ENCODE measurements at regions not wholly inside any gene's neighbourhood (a gene's known extent, or its start where the extent isn't known, plus 50 kb on each side); places are given as distances from the start of the nearest gene placed in this dataset.

- H3K9me1 ChIP-seq (ENCODE audit: control insufficient read depth, extremely low read depth, insufficient read depth, low read length), result no peaks in the 10 kb centered on the region
- no peaks in the 10 kb centered on the region for H3K27me3 ChIP-seq (ENCODE audit: control insufficient read depth, extremely low read depth, insufficient read depth, low read length)
- no peak overlapping the region for H3K4me2 ChIP-seq (ENCODE audit: control insufficient read depth, extremely low read depth, insufficient read depth, low read depth, low read length)
- DNase-seq (ENCODE audit: low read depth, low spot score), result no peak
- H3K9ac ChIP-seq (ENCODE audit: control insufficient read depth, extremely low read depth, insufficient read depth, low read length), result no peak overlapping the region
- no peaks in the 10 kb centered on the region for H3K9me3 ChIP-seq (ENCODE audit: control insufficient read depth, low read depth, low read length)
- TF ChIP-seq CTCF (optimal IDR thresholded peaks at IDR 0.05 in 1 of 3, IDR thresholded peaks at IDR 0.05 in 1 of 3, conservative IDR thresholded peaks at IDR 0.05 in 1 of 3; ENCODE audit: extremely low read depth in 1 of 3, insufficient read depth in 2 of 3, low read length in 3 of 3), result no peak
- no peak for TF ChIP-seq EZH2 (IDR thresholded peaks at IDR 0.05; ENCODE audit: low read length)
- no peak overlapping the region for H3K27ac ChIP-seq (ENCODE audit: control insufficient read depth, insufficient read depth, low read length)
- H3K79me2 ChIP-seq (ENCODE audit: control insufficient read depth, insufficient read depth, low read length), result no peaks in the 10 kb centered on the region
- no peaks in the 10 kb centered on the region for H3K4me1 ChIP-seq (ENCODE audit: control insufficient read depth, extremely low read depth, insufficient read depth, low read length)
- no peak overlapping the region for H2AFZ ChIP-seq (ENCODE audit: control insufficient read depth, low read length)
- no peak for FAIRE-seq
- no peaks in the 10 kb centered on the region for H4K20me1 ChIP-seq (ENCODE audit: control insufficient read depth, extremely low read depth, insufficient read depth, low read length)
- no peaks in the 10 kb centered on the region for H3K36me3 ChIP-seq (ENCODE audit: control insufficient read depth in 2 of 2, extremely low read depth in 1 of 2, insufficient read depth in 2 of 2, low read length in 2 of 2)
- H3K4me3 ChIP-seq (ENCODE audit: control insufficient read depth in 2 of 3, extremely low read depth in 1 of 3, insufficient read depth in 2 of 3, low read depth in 1 of 3, low read length in 3 of 3), result no peak overlapping the region
- dilution Hi-C loops (cut with MboI; ENCODE audit: extremely low pct_ligation_motif_present, low sequenced_read_pairs), result loop anchor here (25.0 kb wide), 1 partner anchor 195 kb away; no protein-coding TSS in a partner anchor
These were observed 485.4 kb downstream of the TNS1 start for GRCh38 chr2:217517402-217517801.

- H3K27ac ChIP-seq (ENCODE audit: control insufficient read depth, insufficient read depth, low read length), result no peak overlapping the region
- H4K20me1 ChIP-seq (ENCODE audit: control insufficient read depth, extremely low read depth, insufficient read depth, low read length), result no peaks in the 10 kb centered on the region
- H3K79me2 ChIP-seq (ENCODE audit: control insufficient read depth, insufficient read depth, low read length), result no peaks in the 10 kb centered on the region
- no peak overlapping the region for H2AFZ ChIP-seq (ENCODE audit: control insufficient read depth, low read length)
- dilution Hi-C loops (cut with MboI; ENCODE audit: extremely low pct_ligation_motif_present, low sequenced_read_pairs), result loop anchor here (25.0 kb wide), 1 partner anchor 197 kb away; no protein-coding TSS in a partner anchor
- H3K4me3 ChIP-seq (ENCODE audit: control insufficient read depth in 2 of 3, extremely low read depth in 1 of 3, insufficient read depth in 2 of 3, low read depth in 1 of 3, low read length in 3 of 3), result no peak overlapping the region
- H3K9ac ChIP-seq (ENCODE audit: control insufficient read depth, extremely low read depth, insufficient read depth, low read length), result no peak overlapping the region
- H3K9me1 ChIP-seq (ENCODE audit: control insufficient read depth, extremely low read depth, insufficient read depth, low read length), result no peaks in the 10 kb centered on the region
- FAIRE-seq (no peak), DNase-seq (ENCODE audit: low read depth, low spot score) (no peak)
- no peaks in the 10 kb centered on the region for H3K27me3 ChIP-seq (ENCODE audit: control insufficient read depth, extremely low read depth, insufficient read depth, low read length)
- H3K36me3 ChIP-seq (ENCODE audit: control insufficient read depth in 2 of 2, extremely low read depth in 1 of 2, insufficient read depth in 2 of 2, low read length in 2 of 2), result no peaks in the 10 kb centered on the region
- no peaks in the 10 kb centered on the region for H3K9me3 ChIP-seq (ENCODE audit: control insufficient read depth, low read depth, low read length)
- H3K4me2 ChIP-seq (ENCODE audit: control insufficient read depth, extremely low read depth, insufficient read depth, low read depth, low read length), result no peak overlapping the region
- H3K4me1 ChIP-seq (ENCODE audit: control insufficient read depth, extremely low read depth, insufficient read depth, low read length), result peaks cover 4% of the 10 kb centered on the region
- TF ChIP-seq EZH2 (IDR thresholded peaks at IDR 0.05; ENCODE audit: low read length), result no peak
- TF ChIP-seq CTCF (optimal IDR thresholded peaks at IDR 0.05 in 1 of 3, IDR thresholded peaks at IDR 0.05 in 1 of 3, conservative IDR thresholded peaks at IDR 0.05 in 1 of 3; ENCODE audit: extremely low read depth in 1 of 3, insufficient read depth in 2 of 3, low read length in 3 of 3), result no peak
These were observed 487.0 kb downstream of the TNS1 start for GRCh38 chr2:217515615-217516309.

All from keratinocyte (primary cell).